Limb (tissue), 2 donors: ENCODE measurements at regions not wholly inside any gene's neighbourhood (a gene's known extent, or its start where the extent isn't known, plus 50 kb on each side); places are given as distances from the start of the nearest gene placed in this dataset.

Experiments used
- DNase-seq, 2 donors: peaks; one replicate each; pipeline ENCODE4 v3.0.0-alpha.2; 2016; ENCODE audit errors: extremely low spot score in 2 of 2

DNA sequence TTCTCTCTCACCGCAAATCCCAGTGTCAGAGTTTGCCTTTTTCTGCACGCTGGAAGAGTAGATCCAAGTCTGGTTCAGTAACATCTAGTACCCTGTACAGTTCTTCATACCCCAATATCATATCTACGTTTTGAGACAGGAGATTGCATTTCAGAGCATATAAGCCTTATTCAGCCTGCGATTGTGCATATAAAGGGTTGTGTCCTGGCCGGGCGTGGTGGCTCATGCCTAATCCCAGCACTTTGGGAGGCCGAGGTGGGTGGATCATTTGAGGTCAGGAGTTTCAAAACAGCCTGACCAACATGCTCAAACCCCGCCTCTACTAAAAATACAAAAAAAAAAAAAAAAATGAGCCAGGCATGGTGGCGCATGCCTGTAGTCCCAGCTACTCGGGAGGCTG, 104.9 kb downstream of the MTNR1B start:
- no peak for DNase-seq

DNA sequence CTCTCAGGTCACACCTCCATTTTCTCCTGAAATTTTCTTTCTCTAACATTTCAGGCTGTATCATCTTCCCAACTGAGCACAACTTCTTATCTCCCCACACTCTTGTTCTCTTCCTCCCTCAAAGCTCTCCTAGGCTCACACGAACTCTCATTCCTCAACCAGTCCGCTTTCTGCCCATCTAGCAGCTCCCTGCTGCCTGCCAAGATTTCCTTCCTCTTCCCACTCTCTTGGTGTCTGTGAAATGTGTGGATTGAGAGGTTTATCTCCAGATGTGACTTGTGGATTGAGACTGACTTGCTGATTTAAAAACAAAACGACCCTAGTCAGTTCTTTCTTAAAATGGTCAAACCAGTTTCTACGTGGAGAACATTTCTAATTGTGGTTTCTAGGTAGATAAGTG, 106.3 kb downstream of the MTNR1B start:
- DNase-seq, result no peak

GRCh38 chr11:93080146-93080759, 110.8 kb downstream of the MTNR1B start:
- DNase-seq, result no peak

DNA sequence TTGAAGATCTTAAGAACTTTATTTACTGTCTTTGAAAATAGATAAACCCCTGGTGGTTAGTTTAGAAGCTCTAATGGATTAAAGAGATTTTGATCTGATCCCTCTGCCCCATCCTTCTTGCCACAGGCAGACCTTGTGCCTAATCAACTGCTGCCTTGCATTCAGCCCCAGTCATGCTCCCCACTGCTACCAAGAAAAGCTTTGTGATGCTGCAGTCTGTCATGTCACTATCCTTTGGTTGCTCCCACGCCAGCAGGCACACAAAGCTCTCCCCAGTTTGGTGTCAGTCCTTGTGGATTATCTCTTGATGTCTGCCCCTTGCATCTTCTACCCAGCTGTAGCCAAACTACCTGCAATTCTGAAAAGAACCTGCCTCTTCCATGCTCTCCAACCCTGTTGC, 112.2 kb downstream of the MTNR1B start:
- no peak for DNase-seq

DNA sequence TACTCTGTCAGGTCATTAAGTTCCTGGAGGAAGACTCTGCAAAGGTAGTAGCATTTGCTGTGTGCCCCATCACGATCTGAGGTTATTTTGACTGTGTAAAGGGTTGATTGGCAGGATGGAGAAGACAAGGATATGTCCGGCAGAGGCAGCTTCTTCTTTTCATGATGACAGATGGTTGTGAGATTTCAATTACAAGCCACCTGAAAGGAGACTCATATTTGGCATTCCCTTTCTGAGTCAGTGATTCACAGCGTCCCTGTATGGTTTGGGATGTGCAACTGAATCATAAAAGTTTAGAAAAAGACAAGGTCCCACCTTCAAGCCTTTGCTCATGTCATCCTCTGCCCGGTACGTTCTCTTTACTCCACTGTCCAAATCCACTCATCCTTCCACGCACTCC, 113.4 kb downstream of the MTNR1B start:
- no peak for DNase-seq

GRCh38 chr11:93084727-93085505, 112.9 kb downstream of the SLC36A4 start:
- no peak for DNase-seq

- DNase-seq, result no peak
These were observed 108.2 kb downstream of the SLC36A4 start for GRCh38 chr11:93089474-93090102.
